Fibroblast of upper back skin (primary cell): ENCODE measurements at regions not wholly inside any gene's neighbourhood (a gene's known extent, or its start where the extent isn't known, plus 50 kb on each side); places are given as distances from the start of the nearest gene placed in this dataset.
"Not testable (repeated sequence)": the region's sequence is repeated elsewhere in the genome, so short reads cannot be mapped to it uniquely, and the experiment has no call there.

Source experiments
- DNase-seq: peaks from one replicate; pipeline ENCODE4 v3.0.0-alpha.2; 2013

- not testable (repeated sequence) for DNase-seq
These were observed 4034.6 kb upstream of the TPTE start for GRCh38 chr21:6486821-6487220.

DNA sequence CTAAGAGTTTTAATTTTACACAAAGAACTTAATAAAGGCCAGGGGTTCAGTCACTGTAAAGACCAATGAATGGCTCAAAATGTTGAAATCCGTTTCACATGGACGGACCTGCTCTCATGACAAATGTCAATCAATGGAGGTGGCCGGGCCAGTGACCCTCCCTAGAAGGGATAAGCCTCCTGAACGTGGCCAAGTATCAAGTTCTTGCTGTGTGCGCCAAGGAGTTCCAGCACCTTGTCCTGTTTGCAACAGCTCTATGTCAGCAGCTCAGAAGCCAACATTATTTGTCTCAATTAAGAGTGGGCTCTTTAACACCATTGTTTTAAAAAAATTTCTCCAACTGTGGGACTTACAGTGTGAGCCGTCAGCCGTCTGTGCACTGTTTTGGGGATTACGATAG is 4028.7 kb upstream of the TPTE start:
- DNase-seq: not testable (repeated sequence)

GRCh38 chr21:6493957-6494356 is 4027.4 kb upstream of the TPTE start:
- DNase-seq: not testable (repeated sequence)

- not testable (repeated sequence) for DNase-seq
These were observed 4025.0 kb upstream of the TPTE start for GRCh38 chr21:6496356-6496755.

- DNase-seq: not testable (repeated sequence)
These were observed 4022.7 kb upstream of the TPTE start for GRCh38 chr21:6498716-6499115.

DNA sequence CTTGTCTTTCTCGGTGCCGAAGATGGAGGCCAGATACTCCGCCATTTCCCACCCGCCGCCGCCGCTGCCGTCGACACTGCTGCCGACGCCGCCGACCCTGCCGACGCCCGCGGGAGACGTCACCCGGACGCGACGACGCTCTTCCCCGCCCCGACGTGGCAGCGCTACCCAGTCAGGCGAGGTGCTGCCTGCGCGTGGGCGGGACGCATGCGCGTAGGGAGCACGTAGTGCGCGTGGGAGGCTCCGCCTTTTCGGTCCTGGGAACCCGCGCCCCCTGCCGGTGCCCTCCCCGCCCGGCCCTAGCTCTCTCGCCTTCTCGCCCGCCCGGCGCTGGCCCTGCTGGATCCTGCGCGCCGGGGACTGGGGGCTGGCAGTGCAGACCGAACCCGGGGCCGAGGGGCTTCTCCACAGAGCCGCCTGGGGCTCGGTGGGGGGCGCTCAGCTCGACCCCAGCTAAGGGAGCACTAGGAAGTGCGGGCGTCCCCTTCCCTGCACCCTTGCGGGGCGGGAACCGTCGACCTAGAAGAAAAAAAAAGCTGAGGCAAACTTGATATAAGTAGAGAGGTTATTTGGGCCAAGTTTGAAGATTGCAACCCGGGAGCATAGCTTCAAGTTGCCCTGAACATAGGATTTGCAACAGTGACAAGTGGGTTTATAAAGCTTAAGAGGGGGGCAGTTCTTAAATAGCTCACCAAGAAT is 4022.1 kb upstream of the TPTE start:
- not testable (repeated sequence) for DNase-seq

- DNase-seq: not testable (repeated sequence)
These were observed 4021.5 kb upstream of the TPTE start for GRCh38 chr21:6499866-6500265.

- not testable (repeated sequence) for DNase-seq
These were observed 4020.7 kb upstream of the TPTE start for GRCh38 chr21:6500681-6501080.

GRCh38 chr21:6506167-6506894 is 4015.1 kb upstream of the TPTE start:
- DNase-seq: not testable (repeated sequence)

DNA sequence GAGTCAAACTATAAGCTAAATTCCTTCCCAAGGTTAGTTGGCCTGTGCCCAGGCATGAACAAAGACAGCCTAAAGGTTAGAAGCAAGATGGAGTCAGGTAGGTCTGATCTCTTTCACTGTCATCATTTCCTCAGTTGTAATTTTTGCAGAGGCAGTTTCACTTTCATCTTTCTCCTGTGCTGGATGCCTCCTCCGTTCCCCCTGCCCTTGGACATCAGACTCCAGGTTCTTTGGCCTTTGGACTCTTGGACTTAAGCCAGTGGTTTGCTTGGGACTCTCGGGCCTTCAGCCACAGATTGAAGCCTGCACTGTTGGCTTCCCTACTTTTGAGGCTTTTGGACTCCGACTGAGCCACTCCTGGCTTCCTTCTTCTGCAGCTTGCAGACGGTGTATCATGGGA is 4013.8 kb upstream of the TPTE start:
- DNase-seq: not testable (repeated sequence)

DNA sequence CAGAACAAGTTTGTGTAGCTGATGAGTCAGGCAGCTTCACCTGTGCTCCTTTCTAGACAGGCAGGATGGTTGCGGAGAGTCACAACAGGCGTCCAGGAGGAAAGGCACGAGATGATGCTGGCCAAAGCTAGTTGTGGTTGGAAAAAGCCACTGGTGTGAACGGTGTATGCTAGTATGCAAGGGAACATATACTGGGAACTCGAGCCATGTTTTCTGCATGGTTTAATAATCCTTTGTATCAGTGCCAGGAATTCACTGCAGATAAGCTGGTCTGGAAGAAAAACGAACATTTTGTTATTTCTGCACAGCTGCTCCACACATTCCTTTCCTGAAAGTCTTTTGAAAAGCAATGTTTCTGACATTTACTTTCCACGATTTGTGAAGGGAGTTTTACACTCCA is 3999.6 kb upstream of the TPTE start:
- not testable (repeated sequence) for DNase-seq

DNA sequence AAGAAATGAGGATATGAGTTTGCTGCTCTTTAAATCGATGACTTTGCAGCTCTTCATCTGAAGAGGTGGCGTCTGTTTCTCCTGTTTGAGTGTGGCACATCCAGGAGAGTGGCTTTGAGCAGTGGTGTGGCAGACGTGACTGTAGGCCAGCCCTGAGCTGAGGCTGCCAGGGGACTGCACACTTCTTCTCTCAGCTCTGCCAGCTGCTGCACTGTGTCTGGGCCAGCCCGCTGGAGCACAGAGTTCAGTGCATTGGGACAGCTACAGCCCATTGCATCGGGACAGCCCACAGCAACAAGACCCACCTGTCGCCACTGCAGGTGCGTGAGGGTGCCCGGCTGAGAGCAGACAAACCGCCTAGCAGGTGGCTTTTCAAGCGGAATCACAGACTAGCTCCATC is 3995.2 kb upstream of the TPTE start:
- DNase-seq: not testable (repeated sequence)

DNA sequence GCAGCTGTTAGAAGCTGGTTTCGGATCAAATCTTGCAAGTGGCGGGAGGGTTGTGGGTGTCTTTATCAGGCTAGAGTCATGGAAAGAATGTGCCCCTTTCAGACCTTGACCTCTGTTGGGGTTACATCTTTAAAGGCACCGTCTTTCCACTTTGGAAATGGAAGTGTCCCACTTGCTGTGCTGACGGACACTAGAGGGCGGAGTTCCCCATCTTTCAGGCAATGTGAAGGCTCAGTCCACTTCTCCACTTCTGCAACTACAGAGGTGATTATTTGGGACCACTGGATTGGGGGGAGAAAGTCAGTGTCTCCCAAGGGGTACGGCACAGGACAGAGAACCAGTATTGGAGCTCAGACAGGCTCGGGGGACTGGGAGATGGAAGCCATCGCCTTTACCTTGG is 3990.7 kb upstream of the TPTE start:
- not testable (repeated sequence) for DNase-seq

DNA sequence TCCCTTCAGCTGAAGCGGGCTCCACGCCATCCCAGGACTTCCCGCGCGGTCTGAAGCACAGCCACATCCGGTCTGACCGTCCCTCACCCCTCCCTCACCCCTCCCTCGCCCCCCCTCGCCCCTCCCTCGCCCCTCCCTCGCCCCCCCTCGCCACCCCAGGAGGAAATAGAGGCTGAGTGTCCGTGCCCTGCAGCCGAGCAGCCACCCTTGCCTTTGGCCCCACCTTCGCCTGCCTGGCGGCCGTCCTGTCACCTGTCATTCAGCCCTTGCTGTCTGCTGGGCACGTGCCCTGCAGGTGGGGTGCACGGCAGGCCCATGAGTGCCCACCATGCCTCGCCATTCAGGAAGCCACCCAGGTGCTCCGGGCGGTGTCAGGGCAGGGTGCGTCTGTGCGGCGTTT is 3988.1 kb upstream of the TPTE start:
- not testable (repeated sequence) for DNase-seq

GRCh38 chr21:6538320-6538719 is 3983.1 kb upstream of the TPTE start:
- not testable (repeated sequence) for DNase-seq

DNA sequence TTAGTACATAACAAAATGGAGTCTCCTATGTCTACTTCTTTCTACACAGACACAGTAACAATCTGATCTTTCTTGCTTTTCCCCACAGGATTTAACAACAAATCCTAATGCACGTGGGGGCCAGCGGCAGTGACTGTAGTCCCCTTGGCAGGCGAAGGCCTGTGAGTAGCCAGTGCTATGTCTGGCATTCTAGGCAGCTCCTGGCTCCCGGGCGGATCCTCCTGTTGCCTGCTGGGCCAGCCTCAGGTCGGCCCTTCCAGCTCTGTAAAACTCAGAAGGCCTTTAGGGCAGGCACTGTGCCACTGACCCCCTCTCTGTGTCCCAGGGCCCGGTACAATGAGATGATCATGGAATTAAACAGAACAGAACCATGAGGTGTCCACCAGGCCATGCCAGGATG is 3981.7 kb upstream of the TPTE start:
- DNase-seq: not testable (repeated sequence)

- DNase-seq: not testable (repeated sequence)
These were observed 3980.3 kb upstream of the TPTE start for GRCh38 chr21:6541036-6541435.

- not testable (repeated sequence) for DNase-seq
These were observed 3976.1 kb upstream of the TPTE start for GRCh38 chr21:6545288-6545687.

- DNase-seq: not testable (repeated sequence)
These were observed 3970.3 kb upstream of the TPTE start for GRCh38 chr21:6551045-6551444.

DNA sequence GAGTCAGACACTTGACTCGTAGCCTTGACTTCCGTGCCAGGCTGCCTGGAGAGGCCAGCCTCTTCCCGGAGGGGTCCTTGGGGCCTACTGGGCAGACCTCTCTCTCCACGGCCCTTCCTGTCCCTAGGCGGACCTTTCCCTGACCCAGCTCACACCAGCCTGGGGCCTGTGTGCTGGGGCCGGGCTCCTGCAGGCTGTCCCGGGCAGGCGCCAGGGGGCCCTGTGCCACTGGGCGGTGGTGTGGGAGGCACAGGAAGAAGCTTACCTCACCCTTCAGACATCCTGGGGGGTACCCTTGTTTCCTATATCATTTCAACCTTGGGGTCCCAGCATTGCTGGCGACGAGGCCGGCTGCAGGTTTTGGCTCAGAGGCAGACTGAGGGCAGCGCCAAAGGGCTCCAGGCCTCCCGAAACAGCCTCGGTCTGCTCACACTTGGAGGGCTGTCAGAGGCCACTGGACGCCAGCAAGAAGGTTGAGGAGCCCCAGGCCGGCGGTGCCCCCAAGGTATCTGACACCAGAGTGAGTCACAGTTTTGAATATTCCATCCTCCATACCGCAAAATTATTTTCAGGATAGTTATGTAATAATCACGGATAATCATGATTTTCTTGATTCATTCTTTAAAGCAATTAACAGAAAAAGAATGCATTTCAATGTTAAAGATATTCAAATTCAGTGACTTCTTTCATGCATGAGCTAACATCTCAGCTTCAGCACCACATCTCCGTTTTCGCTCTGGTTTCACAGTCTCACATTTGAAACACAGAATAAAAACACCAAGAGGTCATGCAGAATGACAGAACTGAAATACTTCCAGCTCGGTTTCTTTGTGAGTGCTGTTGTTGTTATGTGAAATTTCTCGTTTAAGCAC is 3967.6 kb upstream of the TPTE start:
- DNase-seq: not testable (repeated sequence)

GRCh38 chr21:6554377-6554864 is 3967.0 kb upstream of the TPTE start:
- not testable (repeated sequence) for DNase-seq

GRCh38 chr21:6556516-6556915 is 3964.9 kb upstream of the TPTE start:
- not testable (repeated sequence) for DNase-seq

DNA sequence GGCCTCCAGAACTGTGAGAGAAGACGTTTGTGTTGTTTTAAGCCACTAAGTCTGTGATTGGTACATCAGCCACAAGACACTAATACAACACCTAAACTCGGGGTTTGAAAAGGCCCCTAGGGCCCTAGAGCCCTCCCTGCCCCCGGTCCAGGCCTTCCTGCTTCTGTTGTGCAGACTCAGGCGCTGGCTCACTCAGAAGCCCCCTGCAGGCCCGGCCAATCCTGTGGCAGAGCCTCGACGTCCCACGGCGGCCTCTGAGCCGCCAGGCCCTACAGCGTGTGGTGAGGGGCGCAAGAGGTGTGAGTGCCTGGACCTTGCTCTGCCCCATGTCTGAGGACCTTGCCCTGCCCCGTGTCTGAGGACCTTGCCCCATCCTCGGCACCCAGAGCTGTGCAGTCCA is 3964.0 kb upstream of the TPTE start:
- DNase-seq: not testable (repeated sequence)
